GM18517 (cell line): ENCODE measurements at regions not wholly inside any gene's neighbourhood (a gene's known extent, or its start where the extent isn't known, plus 50 kb on each side); places are given as distances from the start of the nearest gene placed in this dataset.

Experiments used
- ATAC-seq: cut with Tn5 transposase; IDR thresholded peaks from one replicate; pipeline ENCODE4 v1.9.1; 2021; ENCODE audit warnings: mild to moderate bottlenecking, moderate library complexity; ENCODE audit not compliant: unreplicated experiment

- no peak for ATAC-seq
These were observed 73.9 kb downstream of the CASP3 start for GRCh38 chr4:184575306-184575705.

GRCh38 chr4:184574861-184575260 lies 74.4 kb downstream of the CASP3 start:
- ATAC-seq, result no peak

DNA sequence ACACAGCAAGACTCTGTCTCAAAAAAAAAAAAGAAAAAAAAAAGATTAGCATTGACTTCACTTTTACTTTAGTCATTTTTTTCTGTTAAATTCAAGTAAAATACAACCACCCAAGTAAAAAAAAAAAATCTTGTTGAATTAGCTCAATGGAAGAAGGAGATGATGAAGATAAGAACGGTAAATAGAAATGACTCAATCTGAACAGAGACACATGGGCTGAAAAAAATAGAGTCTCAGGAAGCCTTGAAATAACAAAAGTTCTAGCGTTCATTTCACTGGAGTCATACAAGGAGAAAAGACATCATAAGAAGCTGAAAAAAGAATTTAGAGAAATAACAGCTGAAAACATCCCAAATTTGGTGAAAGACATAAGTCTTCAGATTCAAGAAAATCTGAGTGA lies 75.5 kb downstream of the CASP3 start:
- no peak for ATAC-seq

GRCh38 chr4:184568770-184569169 lies 80.5 kb downstream of the CASP3 start:
- ATAC-seq, result no peak

GRCh38 chr4:184563621-184564020 lies 85.6 kb downstream of the CASP3 start:
- ATAC-seq, result no peak

DNA sequence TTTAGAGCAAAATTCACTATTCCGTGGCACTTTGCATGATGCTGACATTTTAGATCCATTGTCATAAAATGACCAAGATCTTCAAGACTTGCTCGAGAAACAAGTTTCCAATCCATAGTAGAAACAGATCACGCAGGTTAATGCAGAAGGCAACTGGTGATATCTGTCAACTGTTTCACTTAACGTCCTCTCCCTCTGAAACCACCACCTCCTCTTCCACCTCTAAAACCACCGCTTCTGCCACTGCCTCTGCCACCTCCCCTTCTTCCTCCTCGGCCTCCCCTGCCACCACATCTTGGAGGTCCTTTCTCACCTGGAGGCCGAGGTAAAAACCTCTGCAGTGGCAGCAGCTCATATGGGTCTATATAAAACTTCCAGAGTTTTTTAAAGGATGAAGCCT lies 84.6 kb upstream of the IRF2 start:
- no peak for ATAC-seq

- no peak for ATAC-seq
These were observed 79.5 kb upstream of the IRF2 start for GRCh38 chr4:184553891-184554290.

DNA sequence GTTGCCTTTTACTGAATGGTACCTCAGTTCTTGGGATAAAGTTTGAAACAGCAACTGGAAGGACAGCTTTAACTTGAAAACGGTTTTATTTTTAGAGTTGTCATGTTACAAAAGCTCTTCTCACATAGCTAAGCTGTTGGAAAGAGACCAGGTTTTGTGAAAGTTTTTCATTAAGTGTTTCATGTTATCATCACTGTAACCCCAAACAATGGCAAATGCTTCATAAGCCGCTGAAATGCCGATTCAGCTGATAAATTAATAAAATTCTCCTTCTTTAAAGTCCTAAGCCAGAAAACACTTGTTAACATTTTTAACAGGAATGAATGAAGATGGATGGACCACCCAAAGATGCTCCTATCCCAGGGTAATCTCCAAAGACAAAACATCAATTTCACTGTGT lies 76.1 kb upstream of the IRF2 start:
- no peak for ATAC-seq

GRCh38 chr4:184548648-184549341 lies 74.4 kb upstream of the IRF2 start:
- ATAC-seq, result no peak

DNA sequence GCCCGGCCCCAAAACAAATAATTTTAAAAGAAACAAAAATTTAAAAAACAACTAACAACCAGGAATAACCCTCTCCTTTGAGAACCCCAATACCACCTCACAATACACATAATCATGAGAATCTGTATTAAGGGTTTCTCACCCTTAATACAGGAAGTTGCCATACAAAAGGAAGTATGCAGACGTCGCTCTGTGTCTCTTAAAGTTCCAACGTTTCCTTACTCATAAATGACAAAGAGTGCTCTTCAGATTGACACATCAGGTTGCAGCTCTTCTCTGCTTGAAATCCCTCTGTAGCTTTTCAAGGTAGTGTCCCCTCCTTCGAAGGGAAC lies 73.9 kb upstream of the IRF2 start:
- no peak for ATAC-seq

DNA sequence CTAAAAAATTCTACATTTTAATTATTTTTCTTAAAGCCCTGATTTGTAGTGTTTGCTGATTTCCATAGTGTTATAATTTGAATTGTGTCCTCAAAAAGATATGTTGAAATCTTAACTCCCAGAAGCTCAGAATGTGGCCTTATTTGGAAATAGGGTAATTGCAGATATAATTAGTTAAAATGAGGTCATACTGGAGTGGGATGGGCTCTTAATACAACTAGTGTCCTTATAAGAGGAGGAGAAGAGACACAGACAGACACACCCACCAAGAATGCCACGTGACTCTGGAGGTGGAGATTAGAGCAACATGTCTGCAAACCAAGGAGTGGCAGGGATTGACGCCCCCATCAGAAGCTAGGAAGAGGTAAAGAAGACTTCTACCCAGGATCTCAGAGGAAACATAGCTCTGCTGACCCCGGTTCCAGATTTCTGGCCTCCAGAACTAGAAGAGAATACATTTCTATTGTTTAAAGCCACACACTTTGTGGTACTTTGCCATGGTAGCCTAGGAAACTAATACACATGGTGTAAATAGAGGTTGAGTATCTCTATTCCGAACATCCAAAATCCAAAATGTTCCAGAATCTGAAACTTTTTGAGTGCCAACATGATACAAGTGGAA lies 70.5 kb upstream of the IRF2 start:
- ATAC-seq, result no peak

GRCh38 chr4:184541907-184542306 lies 67.6 kb upstream of the IRF2 start:
- ATAC-seq, result no peak

GRCh38 chr4:184540307-184540706 lies 66.0 kb upstream of the IRF2 start:
- ATAC-seq, result no peak

- ATAC-seq, result peak; percentile 36
These were observed 63.8 kb upstream of the IRF2 start for GRCh38 chr4:184538023-184538599.

DNA sequence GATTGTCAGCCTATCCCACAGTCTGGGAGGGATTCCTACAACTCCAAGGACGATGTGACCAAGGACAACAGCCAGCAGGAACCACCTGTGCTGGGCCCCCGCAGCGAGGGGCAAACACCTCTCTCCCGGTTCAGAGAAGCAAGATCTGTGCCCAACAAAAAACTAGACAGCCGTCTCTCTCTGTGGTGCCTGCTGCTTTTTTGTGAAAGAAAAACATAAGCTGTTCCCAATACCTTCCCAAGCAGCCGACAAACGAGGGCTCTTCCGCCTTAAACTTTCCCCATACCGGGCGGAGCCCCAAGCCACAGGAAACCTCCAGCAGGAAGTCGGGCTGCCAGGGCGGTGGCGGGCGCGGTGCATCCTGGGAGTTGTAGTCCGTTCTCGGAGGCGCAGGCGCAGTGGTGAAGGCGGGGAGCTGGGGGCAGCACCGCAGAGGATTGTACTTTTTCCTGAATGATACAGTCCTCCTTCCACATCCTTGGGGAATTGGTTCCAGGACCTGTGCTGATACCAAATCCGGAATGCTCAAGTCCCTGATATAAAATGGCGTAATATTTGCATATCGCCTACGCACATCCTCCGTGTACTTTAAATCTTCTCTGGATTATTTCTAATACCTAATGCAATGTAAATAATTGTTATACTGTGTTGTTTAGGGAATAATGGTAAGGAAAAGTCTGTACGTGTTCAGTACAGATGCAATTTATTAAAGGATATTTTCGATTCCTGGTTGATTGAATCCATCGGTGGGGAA lies 63.1 kb upstream of the IRF2 start:
- ATAC-seq, result peak; percentile 47

DNA sequence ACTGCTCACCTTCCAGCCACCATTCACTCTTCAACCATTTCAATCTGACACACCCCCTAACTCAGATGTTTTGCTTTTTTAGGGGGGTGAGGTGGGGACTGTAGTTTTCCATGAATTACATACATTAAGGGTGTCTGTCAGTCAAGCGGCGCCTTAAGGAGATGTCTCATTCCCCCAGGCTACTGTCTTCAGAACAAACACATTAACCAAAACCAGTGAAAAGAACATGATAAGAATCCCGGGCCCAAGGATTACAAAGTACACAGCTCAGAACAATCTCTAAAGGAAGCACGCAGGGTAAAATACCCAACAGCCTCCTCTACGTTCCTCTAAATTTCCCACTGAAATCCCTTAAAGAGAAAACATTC lies 62.5 kb upstream of the IRF2 start:
- no peak for ATAC-seq

DNA sequence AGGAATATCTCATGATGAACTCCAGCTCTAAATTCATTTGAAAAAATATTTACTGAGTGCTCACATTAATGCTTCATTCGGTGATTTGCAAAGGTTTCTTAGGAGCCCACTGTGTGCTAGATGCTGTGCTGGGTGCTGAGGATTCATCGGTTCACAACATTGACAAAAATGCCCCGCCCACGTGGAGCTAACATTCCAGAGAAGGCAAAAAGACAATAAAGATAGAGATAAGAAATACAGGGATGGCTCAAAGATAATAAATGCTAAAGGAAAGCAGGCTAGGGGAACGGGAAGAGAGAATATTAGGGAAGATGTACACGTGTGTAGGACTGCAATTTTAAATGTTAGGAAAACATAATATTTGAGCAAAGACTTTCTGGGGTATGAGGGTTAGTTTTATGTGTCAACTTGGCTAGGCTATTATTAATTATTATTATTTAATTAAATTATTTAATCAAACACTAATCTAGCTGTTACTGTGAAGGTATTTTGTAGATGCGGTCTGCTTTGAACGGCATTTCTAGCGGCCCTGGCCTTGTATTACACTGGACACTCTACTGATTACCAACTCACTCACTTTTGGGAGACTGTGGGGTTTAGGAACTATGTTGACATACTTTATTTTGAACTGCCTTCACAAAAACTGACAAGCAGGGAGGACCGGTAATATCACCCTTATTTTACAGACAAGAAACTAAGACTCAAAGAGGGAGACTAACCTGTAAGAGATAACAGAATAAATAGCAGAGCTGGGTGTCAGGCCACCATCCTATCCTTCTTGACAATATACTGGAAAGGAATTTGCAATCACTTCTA lies 61.9 kb upstream of the IRF2 start:
- ATAC-seq, result no peak

DNA sequence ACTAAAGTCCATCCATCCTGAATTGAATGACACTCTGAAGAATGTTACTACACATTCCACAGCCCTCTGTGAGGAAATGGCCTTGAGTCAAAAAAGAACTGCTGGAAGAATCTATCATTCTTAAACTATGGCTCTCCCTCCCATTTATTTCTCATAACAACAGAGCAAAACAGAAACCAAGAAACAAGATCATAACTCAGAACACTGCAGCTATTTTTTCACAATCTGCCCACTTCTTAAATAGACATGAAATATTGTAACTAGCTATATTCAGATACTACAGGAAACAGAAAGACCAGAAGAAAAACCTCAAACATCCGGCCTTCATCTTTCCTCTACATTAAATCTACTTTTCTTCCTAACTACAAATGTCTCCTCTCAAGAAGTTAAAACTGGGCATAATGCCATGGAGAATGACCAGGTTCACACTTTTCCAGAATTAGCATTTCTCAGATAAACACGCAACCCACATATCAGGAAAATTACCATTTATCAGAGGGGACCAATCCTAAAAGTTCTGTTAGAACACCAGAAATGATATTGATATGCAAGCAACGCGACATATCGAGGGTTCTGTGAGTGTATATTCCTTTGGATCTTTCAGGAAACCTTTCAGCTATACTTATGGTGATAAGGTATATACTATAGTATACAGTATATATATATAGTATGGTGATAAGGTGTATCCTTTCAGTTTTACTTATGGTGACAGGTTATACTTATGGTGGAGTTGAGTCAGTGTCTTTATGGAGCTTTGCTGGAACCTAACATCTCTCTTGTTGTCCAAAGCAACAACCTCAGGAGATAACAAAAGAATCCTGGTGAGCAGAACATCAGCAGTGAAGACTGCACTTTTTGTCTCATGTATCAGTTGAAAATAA lies 60.4 kb upstream of the IRF2 start:
- ATAC-seq, result peak; percentile 69

DNA sequence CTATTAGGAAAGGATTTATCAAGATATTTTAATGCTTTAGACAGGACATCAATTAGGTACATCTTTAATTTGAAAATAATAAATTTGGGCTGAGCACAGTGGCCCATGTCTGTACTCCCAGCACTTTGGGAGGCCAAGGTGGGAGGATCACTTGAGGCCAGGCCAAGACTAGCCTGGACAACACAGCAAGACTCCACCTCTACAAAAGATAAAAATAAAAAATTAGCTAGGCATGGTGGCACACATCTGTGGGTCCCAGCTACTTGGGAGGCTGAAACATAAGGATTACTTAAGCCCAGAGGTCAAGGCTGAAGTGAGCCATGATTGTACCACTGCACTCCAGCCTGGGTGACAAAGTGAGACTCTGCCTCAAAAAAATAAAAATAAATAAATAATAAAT lies 59.6 kb upstream of the IRF2 start:
- no peak for ATAC-seq

DNA sequence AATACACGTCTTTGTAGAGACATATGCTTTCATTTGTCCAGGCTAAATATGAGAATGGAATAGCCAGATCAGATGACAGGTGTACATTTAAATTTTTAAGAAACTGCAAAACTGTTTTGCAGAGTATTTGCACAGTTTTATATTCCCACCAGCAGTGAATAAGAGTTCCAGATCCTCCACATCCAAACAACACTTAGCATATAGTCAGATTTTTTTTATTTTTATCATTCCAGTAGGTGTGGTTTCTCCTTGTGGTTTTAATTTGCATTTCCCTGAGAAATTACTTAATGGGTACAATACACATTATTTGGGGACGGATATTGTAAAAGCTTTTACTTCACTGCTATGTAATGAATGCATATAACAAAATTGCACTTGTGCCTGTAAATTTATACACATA lies 56.7 kb upstream of the IRF2 start:
- ATAC-seq, result no peak
